ENCODE measurements at regions not wholly inside any gene's neighbourhood (a gene's known extent, or its start where the extent isn't known, plus 50 kb on each side); places are given as distances from the start of the nearest gene placed in this dataset.
A peak's percentile ranks its signal among the peaks of the same experiment; 100 is the strongest.

DNA sequence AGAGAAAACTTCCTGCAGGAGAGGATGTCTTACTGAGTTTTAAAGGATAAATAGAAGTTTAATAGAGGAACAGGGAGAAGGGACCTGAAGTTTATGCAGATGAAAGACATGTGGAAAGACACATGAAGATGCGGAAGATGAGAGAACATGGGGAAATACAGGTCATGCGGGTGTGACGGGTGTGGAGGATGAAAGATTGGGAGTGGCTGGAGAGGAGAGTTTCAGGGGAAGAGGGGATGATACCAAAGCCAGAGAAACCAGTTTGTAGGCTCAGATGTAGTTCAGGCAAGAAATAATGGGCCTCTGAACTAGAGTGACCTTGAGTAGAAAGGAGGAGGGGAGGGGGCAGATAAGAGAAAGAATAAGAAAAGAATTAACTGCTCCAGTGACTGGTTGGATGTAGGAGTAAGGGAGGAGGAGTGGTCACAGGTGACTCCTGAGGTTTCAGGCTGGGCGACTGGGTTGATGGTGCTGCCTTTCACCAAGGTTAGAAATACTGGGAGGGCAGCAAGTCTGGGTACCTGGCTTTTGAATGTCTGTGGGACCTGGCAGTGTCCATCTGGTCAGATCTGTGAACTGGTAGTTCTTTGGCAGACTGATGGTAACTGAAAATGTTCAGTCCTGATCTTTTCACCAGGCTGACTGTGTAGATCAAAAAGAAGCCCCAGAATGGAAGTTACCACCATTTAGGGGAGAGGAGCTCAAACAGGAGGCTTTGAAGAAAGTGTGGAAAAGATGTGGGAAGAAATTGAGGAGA, 69.4 kb downstream of the TET3 start:
- Histone ChIP-seq H3K79me2 (ENCODE audit: insufficient read depth, low read length) (peaks cover 4% of the 10 kb centered on the region), H4K20me1 (ENCODE audit: insufficient read depth, low read length) (peaks cover 50% of the 10 kb centered on the region), H2AFZ (ENCODE audit: low read depth, low read length) (no peak overlapping the region), H3K4me2 (ENCODE audit: low read length) (no peak overlapping the region), H3K27ac (ENCODE audit: low read depth, low read length) (no peak overlapping the region), H3K9ac (ENCODE audit: low read length) (no peak overlapping the region), H3K27me3 (ENCODE audit: insufficient read depth, low read length) (no peaks in the 10 kb centered on the region), H3K4me1 (ENCODE audit: insufficient read depth, low read length) (no peaks in the 10 kb centered on the region), H3K9me3 (ENCODE audit: insufficient read depth, low read depth, low read length) (no peaks in the 10 kb centered on the region), H3K36me3 (ENCODE audit: insufficient read depth, low read length) (no peaks in the 10 kb centered on the region), H3K4me3 (ENCODE audit: insufficient read depth, low read depth, low read length) (no peak overlapping the region)
- no peak for DNase-seq (ENCODE audit: low read depth)
- H3K9me3 Mint-ChIP-seq (ENCODE audit: unreplicated experiment): no peaks in the 10 kb centered on the region
- no peak for FAIRE-seq
- TF ChIP-seq, protein P1, sequence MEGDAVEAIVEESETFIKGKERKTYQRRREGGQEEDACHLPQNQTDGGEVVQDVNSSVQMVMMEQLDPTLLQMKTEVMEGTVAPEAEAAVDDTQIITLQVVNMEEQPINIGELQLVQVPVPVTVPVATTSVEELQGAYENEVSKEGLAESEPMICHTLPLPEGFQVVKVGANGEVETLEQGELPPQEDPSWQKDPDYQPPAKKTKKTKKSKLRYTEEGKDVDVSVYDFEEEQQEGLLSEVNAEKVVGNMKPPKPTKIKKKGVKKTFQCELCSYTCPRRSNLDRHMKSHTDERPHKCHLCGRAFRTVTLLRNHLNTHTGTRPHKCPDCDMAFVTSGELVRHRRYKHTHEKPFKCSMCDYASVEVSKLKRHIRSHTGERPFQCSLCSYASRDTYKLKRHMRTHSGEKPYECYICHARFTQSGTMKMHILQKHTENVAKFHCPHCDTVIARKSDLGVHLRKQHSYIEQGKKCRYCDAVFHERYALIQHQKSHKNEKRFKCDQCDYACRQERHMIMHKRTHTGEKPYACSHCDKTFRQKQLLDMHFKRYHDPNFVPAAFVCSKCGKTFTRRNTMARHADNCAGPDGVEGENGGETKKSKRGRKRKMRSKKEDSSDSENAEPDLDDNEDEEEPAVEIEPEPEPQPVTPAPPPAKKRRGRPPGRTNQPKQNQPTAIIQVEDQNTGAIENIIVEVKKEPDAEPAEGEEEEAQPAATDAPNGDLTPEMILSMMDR (IDR thresholded peaks at IDR 0.05; ENCODE audit: insufficient read depth, low read depth, low read length): no peak
- TF ChIP-seq EZH2 (IDR thresholded peaks at IDR 0.05; ENCODE audit: insufficient read depth, low read length): no peak
- H3K4me3 Mint-ChIP-seq (ENCODE audit: unreplicated experiment): no peak overlapping the region
- H3K27ac Mint-ChIP-seq (ENCODE audit: unreplicated experiment): no peak overlapping the region
- H3K36me3 Mint-ChIP-seq (ENCODE audit: low read depth, unreplicated experiment): peaks cover 2% of the 10 kb centered on the region
- H3K27me3 Mint-ChIP-seq (ENCODE audit: low read depth, unreplicated experiment): no peaks in the 10 kb centered on the region
- H3K4me1 Mint-ChIP-seq (ENCODE audit: low read depth, unreplicated experiment): peaks cover 21% of the 10 kb centered on the region

DNA sequence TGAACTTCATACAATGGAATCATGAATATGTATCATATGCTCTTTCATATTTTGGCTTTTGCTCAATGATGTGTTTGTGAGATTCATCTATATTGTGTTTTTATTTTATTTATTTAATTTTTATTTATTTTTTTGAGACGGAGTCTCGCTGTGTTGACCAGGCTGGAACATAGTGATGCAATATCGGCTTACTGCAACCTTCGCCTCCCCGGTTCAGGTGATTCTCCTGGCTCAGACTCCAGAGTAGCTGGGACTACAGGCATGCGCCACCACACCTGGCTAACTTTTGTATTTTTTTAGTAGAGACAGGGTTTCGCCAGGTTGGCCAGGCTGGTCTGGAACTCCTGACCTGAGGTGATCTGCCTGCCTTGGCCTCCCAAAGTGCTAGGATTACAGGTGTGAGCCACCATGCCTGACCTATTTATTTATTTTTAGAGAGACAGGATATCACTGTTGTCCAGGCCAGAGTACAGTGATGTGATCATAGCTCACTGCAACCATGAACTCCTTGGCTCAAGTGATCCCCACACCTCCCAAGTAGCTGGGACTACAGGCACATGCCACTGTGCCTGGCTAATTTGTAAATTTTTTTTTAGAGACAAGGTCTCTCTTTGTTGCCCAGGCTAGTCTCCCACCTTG, 74.5 kb downstream of the TET3 start:
- Histone ChIP-seq H3K79me2 (ENCODE audit: insufficient read depth, low read length) (no peaks in the 10 kb centered on the region), H3K4me2 (ENCODE audit: low read length) (no peak overlapping the region), H3K9ac (ENCODE audit: low read length) (no peak overlapping the region), H3K4me1 (ENCODE audit: insufficient read depth, low read length) (no peaks in the 10 kb centered on the region), H2AFZ (ENCODE audit: low read depth, low read length) (no peak overlapping the region), H3K27ac (ENCODE audit: low read depth, low read length) (no peak overlapping the region), H3K27me3 (ENCODE audit: insufficient read depth, low read length) (no peaks in the 10 kb centered on the region), H3K36me3 (ENCODE audit: insufficient read depth, low read length) (no peaks in the 10 kb centered on the region), H4K20me1 (ENCODE audit: insufficient read depth, low read length) (peaks cover 32% of the 10 kb centered on the region), H3K4me3 (ENCODE audit: insufficient read depth, low read depth, low read length) (no peak overlapping the region), H3K9me3 (ENCODE audit: insufficient read depth, low read depth, low read length) (no peaks in the 10 kb centered on the region)
- DNase-seq (ENCODE audit: low read depth): no peak
- no peak overlapping the region for H3K4me3 Mint-ChIP-seq (ENCODE audit: unreplicated experiment)
- H3K4me1 Mint-ChIP-seq (ENCODE audit: low read depth, unreplicated experiment): peaks cover 4% of the 10 kb centered on the region
- TF ChIP-seq EZH2 (IDR thresholded peaks at IDR 0.05; ENCODE audit: insufficient read depth, low read length): no peak
- TF ChIP-seq, protein P1 (IDR thresholded peaks at IDR 0.05; ENCODE audit: insufficient read depth, low read depth, low read length): no peak
- no peak for FAIRE-seq
- H3K27ac Mint-ChIP-seq (ENCODE audit: unreplicated experiment): no peak overlapping the region
- H3K9me3 Mint-ChIP-seq (ENCODE audit: unreplicated experiment): no peaks in the 10 kb centered on the region
- H3K27me3 Mint-ChIP-seq (ENCODE audit: low read depth, unreplicated experiment): no peaks in the 10 kb centered on the region
- peaks cover 15% of the 10 kb centered on the region for H3K36me3 Mint-ChIP-seq (ENCODE audit: low read depth, unreplicated experiment)

DNA sequence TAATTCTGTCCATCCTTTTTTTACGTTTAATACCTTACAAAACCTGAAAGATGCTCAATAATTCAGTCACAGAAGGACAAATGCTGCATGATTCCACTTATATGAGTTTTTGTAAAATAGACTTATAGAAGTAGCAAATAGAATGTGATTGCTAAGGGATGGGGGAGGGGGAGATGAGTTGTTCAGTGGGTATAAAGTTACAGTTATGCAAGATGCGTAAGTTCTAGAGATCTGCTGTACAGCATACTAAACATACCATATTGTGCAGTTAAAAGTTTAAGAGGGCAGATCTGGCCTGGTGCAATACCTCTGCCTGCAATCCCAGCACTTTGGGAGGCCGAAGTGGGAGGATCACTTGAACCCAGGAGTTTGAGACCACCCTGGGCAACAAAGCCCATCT, 78.8 kb downstream of the TET3 start:
- Mint-ChIP-seq H3K9me3 (ENCODE audit: unreplicated experiment) (no peaks in the 10 kb centered on the region), H3K27ac (ENCODE audit: unreplicated experiment) (no peak overlapping the region), H3K4me3 (ENCODE audit: unreplicated experiment) (no peak overlapping the region), H3K4me1 (ENCODE audit: low read depth, unreplicated experiment) (peaks cover 4% of the 10 kb centered on the region), H3K27me3 (ENCODE audit: low read depth, unreplicated experiment) (no peaks in the 10 kb centered on the region), H3K36me3 (ENCODE audit: low read depth, unreplicated experiment) (peaks cover 15% of the 10 kb centered on the region)
- Histone ChIP-seq H3K79me2 (ENCODE audit: insufficient read depth, low read length) (peaks cover 17% of the 10 kb centered on the region), H3K36me3 (ENCODE audit: insufficient read depth, low read length) (no peaks in the 10 kb centered on the region), H3K4me3 (ENCODE audit: insufficient read depth, low read depth, low read length) (no peak overlapping the region), H3K27ac (ENCODE audit: low read depth, low read length) (no peak overlapping the region), H3K9me3 (ENCODE audit: insufficient read depth, low read depth, low read length) (no peaks in the 10 kb centered on the region), H3K4me2 (ENCODE audit: low read length) (no peak overlapping the region), H3K27me3 (ENCODE audit: insufficient read depth, low read length) (no peaks in the 10 kb centered on the region), H3K9ac (ENCODE audit: low read length) (no peak overlapping the region), H2AFZ (ENCODE audit: low read depth, low read length) (no peak overlapping the region), H4K20me1 (ENCODE audit: insufficient read depth, low read length) (peaks cover 28% of the 10 kb centered on the region), H3K4me1 (ENCODE audit: insufficient read depth, low read length) (no peaks in the 10 kb centered on the region)
- no peak for TF ChIP-seq EZH2 (IDR thresholded peaks at IDR 0.05; ENCODE audit: insufficient read depth, low read length)
- TF ChIP-seq, protein P1 (IDR thresholded peaks at IDR 0.05; ENCODE audit: insufficient read depth, low read depth, low read length): no peak
- DNase-seq (ENCODE audit: low read depth) (no peak), FAIRE-seq (peak; percentile 5)

Data from astrocyte (in vitro differentiated cells and primary cell).